ENCODE measurements at regions not wholly inside any gene's neighbourhood (a gene's known extent, or its start where the extent isn't known, plus 50 kb on each side); places are given as distances from the start of the nearest gene placed in this dataset.
A peak's percentile ranks its signal among the peaks of the same experiment; 100 is the strongest.

- DNase-seq: no peak
These were observed 263.7 kb downstream of the CEMIP2 start for GRCh38 chr9:71504636-71505035.

GRCh38 chr9:71498691-71499090 lies 269.6 kb downstream of the CEMIP2 start:
- no peak for DNase-seq

GRCh38 chr9:71490810-71491209 lies 277.5 kb downstream of the CEMIP2 start:
- no peak for DNase-seq

GRCh38 chr9:71487061-71487460 lies 281.3 kb downstream of the CEMIP2 start:
- DNase-seq: no peak

- no peak for DNase-seq
These were observed 283.0 kb downstream of the CEMIP2 start for GRCh38 chr9:71485326-71485725.

GRCh38 chr9:71483436-71483835 lies 284.9 kb downstream of the CEMIP2 start:
- no peak for DNase-seq

- no peak for DNase-seq
These were observed 288.7 kb downstream of the CEMIP2 start for GRCh38 chr9:71479621-71480020.

GRCh38 chr9:71472400-71472799 lies 295.9 kb downstream of the CEMIP2 start:
- DNase-seq: no peak

- no peak for DNase-seq
These were observed 302.9 kb downstream of the CEMIP2 start for GRCh38 chr9:71465392-71465791.

GRCh38 chr9:71459082-71459481 lies 309.2 kb downstream of the CEMIP2 start:
- no peak for DNase-seq

- DNase-seq: peak; percentile 28 to 58
These were observed 321.6 kb downstream of the CEMIP2 start for GRCh38 chr9:71446473-71447411.

- DNase-seq: peak in 1 of 2 experiments; percentile 5
These were observed 322.2 kb downstream of the CEMIP2 start for GRCh38 chr9:71446106-71446472.

GRCh38 chr9:71442937-71443336 lies 321.5 kb upstream of the TRPM3 start:
- no peak for DNase-seq

- DNase-seq: no peak
These were observed 319.8 kb upstream of the TRPM3 start for GRCh38 chr9:71441266-71441665.

- DNase-seq: no peak
These were observed 310.5 kb upstream of the TRPM3 start for GRCh38 chr9:71431931-71432330.

- DNase-seq: peak in 1 of 2 experiments; percentile 11
These were observed 285.9 kb upstream of the TRPM3 start for GRCh38 chr9:71407341-71407740.

- no peak for DNase-seq
These were observed 281.7 kb upstream of the TRPM3 start for GRCh38 chr9:71403106-71403505.

- no peak for DNase-seq
These were observed 271.6 kb upstream of the TRPM3 start for GRCh38 chr9:71393005-71393404.

GRCh38 chr9:71384343-71384742 lies 262.9 kb upstream of the TRPM3 start:
- no peak for DNase-seq

GRCh38 chr9:71383308-71383940 lies 262.0 kb upstream of the TRPM3 start:
- DNase-seq: no peak

GRCh38 chr9:71368157-71368556 lies 246.7 kb upstream of the TRPM3 start:
- no peak for DNase-seq

- no peak for DNase-seq
These were observed 242.9 kb upstream of the TRPM3 start for GRCh38 chr9:71364186-71364955.

- no peak for DNase-seq
These were observed 242.0 kb upstream of the TRPM3 start for GRCh38 chr9:71363286-71363961.
